Brain microvascular endothelial cell (primary cell): ENCODE measurements at regions not wholly inside any gene's neighbourhood (a gene's known extent, or its start where the extent isn't known, plus 50 kb on each side); places are given as distances from the start of the nearest gene placed in this dataset.

Experiments used
- DNase-seq: peaks from one replicate; pipeline ENCODE4 v3.0.0-alpha.2; 2020
- H3K27ac ChIP-seq: fragments of 250-450 bp; sonication (Bioruptor Pico); 2 replicates; pipeline ENCODE4 v1.5.1; 2020; ENCODE audit warnings: mild to moderate bottlenecking, moderate library complexity
- H3K27me3 ChIP-seq: fragments of 250-450 bp; sonication (Bioruptor Pico); replicated peaks from 2 replicates; pipeline ENCODE4 v1.5.1; 2020; ENCODE audit warnings: mild to moderate bottlenecking
- H3K36me3 ChIP-seq: fragments of 250-450 bp; sonication (Bioruptor Pico); replicated peaks from 2 replicates; pipeline ENCODE4 v1.5.1; 2020; ENCODE audit warnings: mild to moderate bottlenecking
- H3K4me3 ChIP-seq: 2 replicates; pipeline ENCODE4 v1.5.1; 2011; ENCODE audit warnings: low read depth, mild to moderate bottlenecking, control low read depth, low read length, moderate library complexity
- in situ Hi-C: cut with HindIII; loops from 2 replicates; pipeline ENCODE4 v1.10.0; 2017; ENCODE audit warnings: low sequenced_read_pairs, low pct_ligation_motif_present
- TF ChIP-seq, protein P1 (sequence below): IDR thresholded peaks from 2 replicates; pipeline ENCODE4 v1.5.1; 2011; ENCODE audit warnings: low read depth, mild to moderate bottlenecking, moderate library complexity, low read length, control low read depth, inconsistent platforms; ENCODE audit errors: missing control alignments

DNA sequence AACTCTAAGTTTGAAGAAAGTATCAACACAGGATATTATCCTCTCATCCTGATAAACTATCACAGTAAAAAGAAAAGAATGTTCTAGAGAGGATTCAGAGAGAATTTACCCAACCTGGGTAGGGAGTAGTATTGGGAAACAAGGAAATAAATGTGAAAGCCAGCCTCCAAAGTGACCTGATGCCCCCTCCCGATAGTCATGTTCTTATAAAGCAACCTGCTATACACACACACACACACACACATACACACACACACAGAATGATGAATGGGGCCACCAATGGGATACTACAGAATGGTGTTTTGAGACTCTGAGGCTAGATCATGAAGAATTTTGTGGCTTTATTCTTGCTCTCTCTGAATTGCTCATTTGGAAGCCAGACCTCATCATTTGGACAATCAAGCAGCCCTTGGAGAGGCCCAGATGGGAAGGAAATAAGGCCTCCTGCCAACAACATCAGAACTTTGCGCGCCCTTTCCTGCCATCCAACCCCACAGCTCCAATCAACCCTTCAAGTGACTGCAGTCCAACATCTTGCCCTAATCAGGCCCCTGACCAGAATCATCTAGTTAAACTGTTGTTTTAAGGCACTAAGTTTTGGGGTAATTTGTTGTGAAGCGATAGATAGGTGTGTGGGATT lies 807.9 kb upstream of the ARGLU1 start:
- H3K4me3 ChIP-seq = no peak overlapping the region
- TF ChIP-seq, protein P1, sequence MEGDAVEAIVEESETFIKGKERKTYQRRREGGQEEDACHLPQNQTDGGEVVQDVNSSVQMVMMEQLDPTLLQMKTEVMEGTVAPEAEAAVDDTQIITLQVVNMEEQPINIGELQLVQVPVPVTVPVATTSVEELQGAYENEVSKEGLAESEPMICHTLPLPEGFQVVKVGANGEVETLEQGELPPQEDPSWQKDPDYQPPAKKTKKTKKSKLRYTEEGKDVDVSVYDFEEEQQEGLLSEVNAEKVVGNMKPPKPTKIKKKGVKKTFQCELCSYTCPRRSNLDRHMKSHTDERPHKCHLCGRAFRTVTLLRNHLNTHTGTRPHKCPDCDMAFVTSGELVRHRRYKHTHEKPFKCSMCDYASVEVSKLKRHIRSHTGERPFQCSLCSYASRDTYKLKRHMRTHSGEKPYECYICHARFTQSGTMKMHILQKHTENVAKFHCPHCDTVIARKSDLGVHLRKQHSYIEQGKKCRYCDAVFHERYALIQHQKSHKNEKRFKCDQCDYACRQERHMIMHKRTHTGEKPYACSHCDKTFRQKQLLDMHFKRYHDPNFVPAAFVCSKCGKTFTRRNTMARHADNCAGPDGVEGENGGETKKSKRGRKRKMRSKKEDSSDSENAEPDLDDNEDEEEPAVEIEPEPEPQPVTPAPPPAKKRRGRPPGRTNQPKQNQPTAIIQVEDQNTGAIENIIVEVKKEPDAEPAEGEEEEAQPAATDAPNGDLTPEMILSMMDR = no peak
- in situ Hi-C loops = no loop called here
- H3K36me3 ChIP-seq = no peaks in the 10 kb centered on the region
- H3K27me3 ChIP-seq = no peaks in the 10 kb centered on the region
- DNase-seq = no peak
- H3K27ac ChIP-seq = no peak overlapping the region

DNA sequence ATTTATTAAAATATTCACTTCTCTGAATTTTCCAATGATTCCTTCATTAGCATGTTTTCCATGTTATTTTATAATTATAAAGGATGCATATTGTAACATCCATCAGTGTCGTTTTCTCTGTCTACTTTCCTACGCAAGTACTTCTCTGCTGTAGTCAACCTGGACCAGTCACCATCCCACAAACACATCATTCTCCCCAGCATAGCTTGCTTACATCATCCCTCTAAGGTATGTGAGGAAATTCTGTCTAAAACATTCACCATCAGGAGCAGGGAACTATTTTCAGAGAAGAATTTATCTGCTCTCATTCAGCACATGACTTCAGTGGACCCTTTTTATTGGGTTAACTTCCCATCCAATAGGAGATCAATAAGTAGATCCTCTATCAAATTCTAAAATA lies 806.1 kb upstream of the ARGLU1 start:
- in situ Hi-C loops = no loop called here
- Histone ChIP-seq H3K27me3 (no peaks in the 10 kb centered on the region), H3K36me3 (no peaks in the 10 kb centered on the region), H3K27ac (no peak overlapping the region), H3K4me3 (no peak overlapping the region)
- no peak for DNase-seq
- TF ChIP-seq, protein P1 = no peak

DNA sequence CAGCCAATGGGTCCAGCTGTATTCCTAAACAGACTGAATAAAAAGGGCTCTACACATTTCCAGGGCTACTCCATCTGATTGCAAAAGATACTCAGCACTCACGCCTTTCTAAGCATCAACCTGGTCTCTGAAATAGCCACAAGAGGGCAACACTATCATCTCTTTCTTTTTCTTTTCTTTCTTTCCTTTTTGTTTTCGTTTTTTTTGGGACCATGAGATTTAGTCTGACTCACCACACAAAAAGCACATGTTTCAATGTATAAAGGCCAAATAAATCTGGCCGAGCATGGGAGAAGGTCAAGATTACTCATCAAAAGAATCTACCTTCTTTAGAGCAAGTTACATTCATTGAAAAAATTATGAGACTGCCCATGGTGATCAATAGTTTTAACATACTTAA lies 805.6 kb upstream of the ARGLU1 start:
- TF ChIP-seq, protein P1 = peak; percentile 77
- no peak overlapping the region for H3K4me3 ChIP-seq
- peak; percentile 70 for DNase-seq
- no peaks in the 10 kb centered on the region for H3K36me3 ChIP-seq
- no peaks in the 10 kb centered on the region for H3K27me3 ChIP-seq
- in situ Hi-C loops = no loop called here
- no peak overlapping the region for H3K27ac ChIP-seq

DNA sequence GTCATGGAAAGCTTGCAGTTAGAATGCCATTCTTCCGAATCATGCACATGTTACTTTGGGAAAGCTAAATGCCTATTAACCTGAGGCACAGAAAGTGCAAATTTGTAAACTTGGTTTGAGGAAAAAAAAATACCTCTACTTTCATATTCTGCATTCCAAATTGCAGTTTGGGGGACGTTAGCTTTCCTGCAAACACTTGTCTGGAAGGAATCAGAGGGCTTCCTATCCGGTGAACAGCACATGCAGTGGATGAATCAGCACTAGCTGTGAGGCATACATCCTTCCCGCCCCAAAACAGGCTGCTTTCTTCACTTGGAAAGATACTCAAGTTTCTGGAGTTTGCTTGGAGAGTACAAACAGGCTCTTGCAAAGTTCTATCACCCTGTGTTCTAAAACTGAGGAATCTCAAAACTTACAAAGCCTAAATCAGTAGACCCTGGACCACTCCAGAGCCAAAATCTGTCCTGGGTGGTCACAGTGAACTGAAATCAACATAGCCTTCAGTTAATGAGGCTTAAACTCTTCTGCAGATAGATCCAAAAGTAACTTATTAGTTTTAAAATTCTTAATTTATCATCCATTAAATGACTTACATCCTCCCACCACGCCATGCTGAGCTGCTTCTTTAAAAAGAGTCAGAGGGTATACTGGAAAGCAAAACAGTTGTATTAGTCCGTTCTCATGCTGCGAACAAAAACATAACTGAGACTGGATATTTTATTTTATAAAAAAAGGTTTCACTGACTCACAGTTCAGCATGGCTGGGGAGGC lies 802.3 kb upstream of the ARGLU1 start:
- in situ Hi-C loops = no loop called here
- no peaks in the 10 kb centered on the region for H3K36me3 ChIP-seq
- TF ChIP-seq, protein P1 = no peak
- DNase-seq = peak; percentile 76
- peak overlapping the region; percentile 16 for H3K27ac ChIP-seq
- H3K4me3 ChIP-seq = no peak overlapping the region
- H3K27me3 ChIP-seq = no peaks in the 10 kb centered on the region

DNA sequence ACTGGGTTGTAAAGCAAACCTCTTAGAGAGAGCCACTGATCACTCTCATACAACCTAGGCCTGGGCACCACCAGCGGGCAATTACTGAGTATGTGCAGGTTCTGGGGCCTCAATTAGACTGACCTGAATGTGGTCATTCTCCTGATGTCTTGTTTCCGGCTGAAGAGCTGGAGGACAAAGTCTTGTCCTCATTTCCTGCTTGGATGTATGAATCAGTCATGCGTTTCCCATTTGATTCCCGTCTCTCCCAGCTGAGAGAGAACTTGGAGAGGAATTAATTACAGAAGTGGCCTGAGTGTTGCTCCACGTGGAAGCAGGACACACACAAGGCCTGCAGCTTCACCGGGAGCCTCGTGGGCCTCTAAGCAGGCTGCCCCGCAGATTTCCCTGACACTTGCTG lies 799.3 kb upstream of the ARGLU1 start:
- TF ChIP-seq, protein P1 = no peak
- no peak overlapping the region for H3K27ac ChIP-seq
- no peaks in the 10 kb centered on the region for H3K27me3 ChIP-seq
- H3K36me3 ChIP-seq = no peaks in the 10 kb centered on the region
- no peak overlapping the region for H3K4me3 ChIP-seq
- no peak for DNase-seq
- in situ Hi-C loops = no loop called here
